H1 (cell line): ENCODE measurements at regions not wholly inside any gene's neighbourhood (a gene's known extent, or its start where the extent isn't known, plus 50 kb on each side); places are given as distances from the start of the nearest gene placed in this dataset.

ENCODE experiments used
- CTCF ChIA-PET: fragments of 300-600 bp; sonication (Branson Sonifier 250); formaldehyde crosslinking; loops from one replicate; lab custom pipeline; 2021; ENCODE audit not compliant: partially characterized antibody; lab: Charles Lee
- POLR2A ChIA-PET: fragments of 300-600 bp; sonication (Branson Sonifier 250); formaldehyde crosslinking; loops from one replicate; lab custom pipeline; 2021; ENCODE audit warnings: inconsistent platforms; ENCODE audit not compliant: partially characterized antibody; lab: Charles Lee
- DNase-seq, 2 experiments: peaks; one replicate each; pipeline versions ENCODE4 v3.0.0 to v3.0.0-alpha.2; 2010 to 2022; ENCODE audit warnings: low spot score in 2 of 2, low read depth in 1 of 2, mixed read lengths in 1 of 2
- FAIRE-seq: peaks from 2 replicates; lab custom pipeline; 2011; peaks lifted over from hg19 to GRCh38; lab: Jason Lieb, UNC
- H2AFZ ChIP-seq: 2 replicates; pipeline ENCODE4 v1.8.1; 2012; ENCODE audit warnings: low read length, inconsistent platforms
- H2AK5ac ChIP-seq: 2 replicates; pipeline ENCODE4 v1.6.1; 2013; ENCODE audit warnings: low read depth, low read length
- H2BK120ac ChIP-seq: replicated peaks from 2 replicates; pipeline ENCODE3; 2013; ENCODE audit warnings: low read depth, low read length, inconsistent platforms
- H2BK12ac ChIP-seq: 2 replicates; pipeline ENCODE4 v1.6.1; 2013; ENCODE audit warnings: low read depth, low read length
- H2BK15ac ChIP-seq: 2 replicates; pipeline ENCODE4 v1.6.1; 2013; ENCODE audit warnings: low read length
- H2BK20ac ChIP-seq: 2 replicates; pipeline ENCODE4 v1.6.1; 2013; ENCODE audit warnings: low read length
- H2BK5ac ChIP-seq: 2 replicates; pipeline ENCODE4 v1.6.1; 2013; ENCODE audit warnings: low read depth, low read length
- H3K14ac ChIP-seq: 2 replicates; pipeline ENCODE4 v1.6.1; 2013; ENCODE audit warnings: inconsistent platforms; ENCODE audit not compliant: insufficient read length
- H3K18ac ChIP-seq: 2 replicates; pipeline ENCODE4 v1.6.1; 2013; ENCODE audit warnings: low read length; ENCODE audit errors: extremely low read depth
- H3K23ac ChIP-seq: 2 replicates; pipeline ENCODE4 v1.6.1; 2013; ENCODE audit warnings: inconsistent platforms; ENCODE audit not compliant: insufficient read length
- H3K23me2 ChIP-seq: 2 replicates; pipeline ENCODE4 v1.6.1; 2013; ENCODE audit warnings: low read depth, low read length
- H3K27ac ChIP-seq: 2 replicates; pipeline ENCODE4 v1.6.1; 2011; ENCODE audit warnings: low read depth, low read length, inconsistent platforms
- H3K27me3 ChIP-seq, 4 experiments: replicated peaks in 1 of 4; 1 replicate in 1 of 4; 2 replicates in 3 of 4; pipeline versions ENCODE4 v1.6.1 to v1.8.1; 2011 to 2013; ENCODE audit warnings: low read length in 3 of 4, mild to moderate bottlenecking in 3 of 4, inconsistent platforms in 2 of 4, mixed read lengths in 2 of 4, moderate library complexity in 1 of 4; ENCODE audit not compliant: control insufficient read depth in 3 of 4, insufficient read depth in 3 of 4; ENCODE audit errors: extremely low read depth in 1 of 4
- H3K36me3 ChIP-seq, 4 experiments: 2 replicates each; pipeline versions ENCODE4 v1.6.1 to v1.8.1; 2011 to 2013; ENCODE audit warnings: mild to moderate bottlenecking in 4 of 4, low read length in 3 of 4, moderate library complexity in 2 of 4, control low read depth in 1 of 4, inconsistent platforms in 1 of 4; ENCODE audit not compliant: insufficient read depth in 4 of 4, control insufficient read depth in 2 of 4
- H3K4ac ChIP-seq: replicated peaks from 2 replicates; pipeline ENCODE3; 2013; ENCODE audit warnings: low read length, low read depth, mixed read lengths, inconsistent platforms; ENCODE audit not compliant: insufficient read length
- H3K4me1 ChIP-seq, 4 experiments: replicated peaks in 1 of 4; 1 replicate in 1 of 4; 2 replicates in 3 of 4; pipeline versions ENCODE4 v1.6.1 to v1.8.1; 2011 to 2013; ENCODE audit warnings: low read length in 3 of 4, inconsistent platforms in 2 of 4, mixed read lengths in 1 of 4; ENCODE audit not compliant: insufficient read depth in 4 of 4, control insufficient read depth in 3 of 4
- H3K4me2 ChIP-seq, 2 experiments: 2 replicates each; pipeline versions ENCODE4 v1.6.1 to v1.8.1; 2011 to 2013; ENCODE audit warnings: low read depth in 2 of 2, low read length in 2 of 2, control low read depth in 1 of 2, inconsistent platforms in 1 of 2, mild to moderate bottlenecking in 1 of 2; ENCODE audit not compliant: insufficient read depth in 1 of 2
- H3K4me3 ChIP-seq, 4 experiments: fragments of 200-600, 300-600 bp in 1 of 4; sonication (generic), shearing (Covaris generic), sonication (Bioruptor Twin) in 1 of 4; 2 replicates each; pipeline versions ENCODE4 v1.5.1 to v1.8.1; 2011 to 2016; ENCODE audit warnings: low read length in 4 of 4, low read depth in 3 of 4, control low read depth in 2 of 4, inconsistent platforms in 2 of 4, mild to moderate bottlenecking in 2 of 4, mixed read lengths in 1 of 4, moderate library complexity in 1 of 4; ENCODE audit not compliant: insufficient read depth in 2 of 4; ENCODE audit errors: extremely low read depth in 1 of 4
- H3K56ac ChIP-seq: replicated peaks from 2 replicates; pipeline ENCODE3; 2013; ENCODE audit warnings: low read depth, mild to moderate bottlenecking, mixed read lengths, low read length, inconsistent platforms; ENCODE audit not compliant: insufficient read length
- H3K79me1 ChIP-seq: 2 replicates; pipeline ENCODE4 v1.6.1; 2013; ENCODE audit warnings: low read depth, low read length, control low read depth
- H3K79me2 ChIP-seq, 2 experiments: 2 replicates each; pipeline versions ENCODE4 v1.6.1 to v1.8.1; 2012 to 2013; ENCODE audit warnings: low read length in 2 of 2, mild to moderate bottlenecking in 2 of 2, inconsistent platforms in 1 of 2; ENCODE audit not compliant: insufficient read depth in 2 of 2, control insufficient read depth in 1 of 2
- H3K9ac ChIP-seq, 4 experiments: replicated peaks in 1 of 4; 1 replicate in 1 of 4; 2 replicates in 3 of 4; pipeline versions ENCODE4 v1.6.1 to v1.8.1; 2011 to 2013; ENCODE audit warnings: low read depth in 3 of 4, low read length in 3 of 4, control low read depth in 2 of 4, mild to moderate bottlenecking in 2 of 4, moderate library complexity in 2 of 4, inconsistent platforms in 1 of 4; ENCODE audit errors: extremely low read depth in 1 of 4
- H3K9me3 ChIP-seq, 2 experiments: 2 replicates each; pipeline versions ENCODE4 v1.6.1 to v1.8.1; 2012 to 2013; ENCODE audit warnings: mild to moderate bottlenecking in 2 of 2, moderate library complexity in 2 of 2, control low read depth in 1 of 2, inconsistent platforms in 1 of 2, low read depth in 1 of 2, low read length in 1 of 2, mixed read lengths in 1 of 2; ENCODE audit not compliant: insufficient read depth in 2 of 2
- H4K20me1 ChIP-seq, 2 experiments: replicated peaks in 1 of 2; 2 replicates each; pipeline versions ENCODE3 to v1.8.1; 2011 to 2013; ENCODE audit warnings: inconsistent platforms in 2 of 2, low read length in 2 of 2, mild to moderate bottlenecking in 1 of 2; ENCODE audit not compliant: insufficient read depth in 2 of 2, control insufficient read depth in 1 of 2
- H4K5ac ChIP-seq: 2 replicates; pipeline ENCODE4 v1.6.1; 2013; ENCODE audit warnings: low read length, low read depth, mixed read lengths, inconsistent platforms; ENCODE audit not compliant: insufficient read length
- H4K8ac ChIP-seq: 2 replicates; pipeline ENCODE4 v1.8.0; 2013; ENCODE audit warnings: mild to moderate bottlenecking, moderate library complexity, low read length, inconsistent platforms; ENCODE audit not compliant: insufficient read depth; ENCODE audit errors: extremely low read depth
- H4K91ac ChIP-seq: replicated peaks from 2 replicates; pipeline ENCODE3; 2013; ENCODE audit warnings: low read length, mixed read lengths, inconsistent platforms; ENCODE audit not compliant: insufficient read length
- BCL11A ChIP-seq, 2 experiments: IDR thresholded peaks; one replicate each; pipeline ENCODE4 v1.6.1; 2011; ENCODE audit warnings: low read depth in 2 of 2, low read length in 2 of 2, mild to moderate bottlenecking in 2 of 2
- CREB1 ChIP-seq: IDR thresholded peaks from 2 replicates; pipeline ENCODE4 v1.6.1; 2012; ENCODE audit warnings: inconsistent platforms
- CTBP2 ChIP-seq: IDR thresholded peaks from 2 replicates; pipeline ENCODE4 v1.7.0; 2011; ENCODE audit warnings: borderline replicate concordance, mild to moderate bottlenecking, moderate library complexity, mixed read lengths, low read length; ENCODE audit not compliant: insufficient read depth, insufficient read length
- GTF2F1 ChIP-seq: IDR thresholded peaks from 2 replicates; pipeline ENCODE4 v1.6.1; 2012; ENCODE audit warnings: low read depth, low read length, improper control_type of control experiment, borderline replicate concordance
- HDAC2 ChIP-seq, 2 experiments: fragments of 300-600 bp in 1 of 2; sonication (generic) in 1 of 2; IDR thresholded peaks; 2 replicates each; pipeline ENCODE4 v1.6.1; 2011 to 2012; ENCODE audit warnings: low read depth in 2 of 2, low read length in 2 of 2, mild to moderate bottlenecking in 2 of 2, moderate library complexity in 2 of 2, borderline replicate concordance in 1 of 2, inconsistent platforms in 1 of 2
- HDAC6 ChIP-seq: IDR thresholded peaks from one replicate; pipeline ENCODE4 v1.7.1; 2012; ENCODE audit warnings: low read depth, mild to moderate bottlenecking, inconsistent platforms, low read length, moderate library complexity
- JUN ChIP-seq: IDR thresholded peaks from 2 replicates; pipeline ENCODE4 v1.6.1; 2011; ENCODE audit warnings: low read depth, mild to moderate bottlenecking, improper control_type of control experiment, low read length
- JUND ChIP-seq: IDR thresholded peaks from 2 replicates; pipeline ENCODE4 v1.6.1; 2011; ENCODE audit warnings: mild to moderate bottlenecking, improper control_type of control experiment, low read length
- KDM1A ChIP-seq: fragments of 200-600, 300-600 bp; sonication (generic); IDR thresholded peaks from 2 replicates; pipeline ENCODE4 v1.7.1; 2016; ENCODE audit warnings: mild to moderate bottlenecking, low read length, borderline replicate concordance
- NRF1 ChIP-seq: IDR thresholded peaks from 2 replicates; pipeline ENCODE4 v1.6.1; 2011; ENCODE audit warnings: mild to moderate bottlenecking, low read depth, low read length, improper control_type of control experiment
- POLR2A ChIP-seq, 2 experiments: IDR thresholded peaks; 1 replicate in 1 of 2; 2 replicates in 1 of 2; pipeline ENCODE4 v1.6.1; 2011; ENCODE audit warnings: low read depth in 2 of 2, low read length in 2 of 2, mild to moderate bottlenecking in 2 of 2; ENCODE audit errors: control extremely low read depth in 1 of 2
- RBBP5 ChIP-seq: IDR thresholded peaks from 2 replicates; pipeline ENCODE4 v1.7.1; 2012; ENCODE audit warnings: low read depth, mild to moderate bottlenecking, inconsistent platforms, low read length, moderate library complexity, borderline replicate concordance
- SAP30 ChIP-seq: fragments of 300-600 bp; sonication (generic); IDR thresholded peaks from 2 replicates; pipeline ENCODE4 v1.7.1; 2012; ENCODE audit warnings: low read length, moderate library complexity, mild to moderate bottlenecking, inconsistent platforms; ENCODE audit not compliant: insufficient read depth, insufficient replicate concordance
- SP2 ChIP-seq: IDR thresholded peaks from 2 replicates; pipeline ENCODE4 v1.6.1; 2012; ENCODE audit warnings: mild to moderate bottlenecking, low read length, inconsistent platforms
- TBP ChIP-seq: IDR thresholded peaks from 2 replicates; pipeline ENCODE4 v1.6.1; 2011; ENCODE audit warnings: low read depth, low read length, improper control_type of control experiment
- WGBS, 2 experiments: shearing (Covaris generic) in 1 of 2; methylation state at CpG; one replicate each; pipeline versions ENCODE4 v1.1.6 to v1.1.7; 2013 to 2015; ENCODE audit warnings: low lambda C conversion rate in 2 of 2, mixed read lengths in 2 of 2, inconsistent platforms in 1 of 2, low coverage in 1 of 2, missing lambda C conversion rate in 1 of 2; ENCODE audit not compliant: insufficient replicate concordance in 2 of 2, insufficient coverage in 1 of 2, insufficient read length in 1 of 2; ENCODE audit errors: extremely low coverage in 1 of 2, missing lambda C conversion rate in 1 of 2; 5-methylcytosine and 5-hydroxymethylcytosine counted together
- TF ChIP-seq, protein P1 (sequence below): IDR thresholded peaks from 2 replicates; pipeline ENCODE4 v1.6.1; 2012; ENCODE audit warnings: inconsistent platforms

DNA sequence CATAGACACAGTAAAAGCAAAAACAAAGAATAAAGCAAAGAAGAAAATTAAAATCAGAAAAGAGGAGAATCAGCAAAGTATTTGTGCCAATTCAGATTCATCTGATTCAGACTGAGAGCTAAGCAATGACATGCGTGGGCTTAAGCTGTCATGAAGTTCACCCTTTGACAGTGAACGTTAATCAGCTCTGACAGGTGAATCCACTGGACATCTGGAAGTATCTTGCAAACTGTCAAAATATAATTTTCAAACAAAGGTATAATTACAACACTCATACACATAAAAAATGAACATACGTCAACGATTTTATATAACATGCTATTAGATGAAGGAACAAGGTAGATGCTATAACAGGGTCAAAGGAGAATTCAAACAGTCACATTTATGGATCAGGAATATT, 596.3 kb upstream of the SALL1 start:
- Histone ChIP-seq H3K36me3 (no peaks in the 10 kb centered on the region), H2AFZ (no peak overlapping the region), H2BK120ac (no peak overlapping the region), H2BK20ac (no peak overlapping the region), H3K23me2 (no peaks in the 10 kb centered on the region), H4K20me1 (no peaks in the 10 kb centered on the region), H3K4me1 (no peaks in the 10 kb centered on the region), H2BK15ac (no peak overlapping the region), H3K9ac (no peak overlapping the region), H3K23ac (no peak overlapping the region), H3K79me1 (no peaks in the 10 kb centered on the region), H3K27me3 (no peaks in the 10 kb centered on the region), H3K18ac (no peak overlapping the region), H3K27ac (no peak overlapping the region), H3K4ac (no peak overlapping the region), H4K5ac (no peak overlapping the region), H2BK5ac (no peak overlapping the region), H3K4me3 (no peak overlapping the region), H3K79me2 (no peaks in the 10 kb centered on the region), H3K4me2 (no peak overlapping the region), H2BK12ac (no peak overlapping the region), H3K56ac (no peak overlapping the region), H3K14ac (no peak overlapping the region), H2AK5ac (no peak overlapping the region), H3K9me3 (no peaks in the 10 kb centered on the region), H4K8ac (no peak overlapping the region), H4K91ac (no peak overlapping the region)
- DNase-seq (no peak), FAIRE-seq (no peak)
- CTCF ChIA-PET: interaction anchor here (1.4 kb wide), 1 partner anchor 9 kb away, joined by 5 read pairs; no protein-coding TSS in a partner anchor
- 86% methylated on average over 4 of the region's 4 CpGs; no CpG with 5 or more reads in 1 of the 2 experiments for WGBS, 2 experiments
- POLR2A ChIA-PET: no interaction called here
- TF ChIP-seq POLR2A (IDR thresholded peaks at IDR 0.05; ENCODE audit: control extremely low read depth in 1 of 2, low read depth in 2 of 2, low read length in 2 of 2): no peak
- TF ChIP-seq JUND: no peak
- TF ChIP-seq CTBP2: no peak
- no peak for TF ChIP-seq CREB1
- TF ChIP-seq TBP: no peak
- no peak for TF ChIP-seq HDAC6
- no peak for TF ChIP-seq SAP30
- no peak for TF ChIP-seq HDAC2 (IDR thresholded peaks at IDR 0.05; ENCODE audit: borderline replicate concordance in 1 of 2, low read depth in 2 of 2, low read length in 2 of 2)
- no peak for TF ChIP-seq SP2
- TF ChIP-seq NRF1: no peak
- no peak for TF ChIP-seq GTF2F1
- no peak for TF ChIP-seq KDM1A
- no peak for TF ChIP-seq BCL11A (IDR thresholded peaks at IDR 0.05; ENCODE audit: low read depth in 2 of 2, low read length in 2 of 2)
- no peak for TF ChIP-seq JUN
- TF ChIP-seq, protein P1, sequence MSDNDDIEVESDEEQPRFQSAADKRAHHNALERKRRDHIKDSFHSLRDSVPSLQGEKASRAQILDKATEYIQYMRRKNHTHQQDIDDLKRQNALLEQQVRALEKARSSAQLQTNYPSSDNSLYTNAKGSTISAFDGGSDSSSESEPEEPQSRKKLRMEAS: no peak
- no peak for TF ChIP-seq RBBP5
